CD4-positive, alpha-beta T cell treated with Interferon gamma for 1 hour (primary cell): ENCODE measurements at regions not wholly inside any gene's neighbourhood (a gene's known extent, or its start where the extent isn't known, plus 50 kb on each side); places are given as distances from the start of the nearest gene placed in this dataset.
A peak's percentile ranks its signal among the peaks of the same experiment; 100 is the strongest.

Experiments used
- DNase-seq: peaks from one replicate; pipeline ENCODE4 v3.0.0-alpha.2; 2020

- no peak for DNase-seq
These were observed 61.6 kb downstream of the CCR1 start for GRCh38 chr3:46146548-46146947.

GRCh38 chr3:46146021-46146420, 62.1 kb downstream of the CCR1 start:
- no peak for DNase-seq

- DNase-seq, result no peak
These were observed 63.0 kb downstream of the CCR1 start for GRCh38 chr3:46145147-46145546.

- DNase-seq, result no peak
These were observed 64.1 kb downstream of the CCR1 start for GRCh38 chr3:46143951-46144473.

GRCh38 chr3:46141813-46142212, 66.3 kb downstream of the CCR1 start:
- no peak for DNase-seq

- DNase-seq, result no peak
These were observed 69.5 kb downstream of the CCR1 start for GRCh38 chr3:46138581-46138980.

GRCh38 chr3:46135475-46135874, 72.6 kb downstream of the CCR1 start:
- DNase-seq, result peak; percentile 22

- DNase-seq, result no peak
These were observed 74.8 kb downstream of the CCR1 start for GRCh38 chr3:46133285-46133684.

- DNase-seq, result peak; percentile 9
These were observed 75.5 kb downstream of the CCR1 start for GRCh38 chr3:46132565-46132964.

GRCh38 chr3:46131884-46132450, 76.1 kb downstream of the CCR1 start:
- DNase-seq, result no peak

- no peak for DNase-seq
These were observed 77.3 kb downstream of the CCR1 start for GRCh38 chr3:46130631-46131310.

- no peak for DNase-seq
These were observed 78.4 kb downstream of the CCR1 start for GRCh38 chr3:46129588-46130272.

GRCh38 chr3:46127503-46127902, 80.6 kb downstream of the CCR1 start:
- no peak for DNase-seq

GRCh38 chr3:46124216-46125177, 83.6 kb downstream of the CCR1 start:
- no peak for DNase-seq

GRCh38 chr3:46123646-46124045, 84.5 kb downstream of the CCR1 start:
- no peak for DNase-seq

GRCh38 chr3:46122091-46122490, 86.0 kb downstream of the CCR1 start:
- DNase-seq, result no peak

- DNase-seq, result no peak
These were observed 87.1 kb downstream of the CCR1 start for GRCh38 chr3:46120983-46121382.

- no peak for DNase-seq
These were observed 88.2 kb downstream of the CCR1 start for GRCh38 chr3:46119709-46120498.

- DNase-seq, result no peak
These were observed 88.9 kb downstream of the CCR1 start for GRCh38 chr3:46119253-46119652.

- DNase-seq, result no peak
These were observed 89.7 kb upstream of the XCR1 start for GRCh38 chr3:46116996-46117395.

- no peak for DNase-seq
These were observed 87.2 kb upstream of the XCR1 start for GRCh38 chr3:46114323-46114988.

GRCh38 chr3:46113608-46114007, 86.3 kb upstream of the XCR1 start:
- no peak for DNase-seq
